Stimulated activated naive CD8-positive, alpha-beta T cell treated with anti-CD3 and anti-CD28 coated beads, Interleukin-15, amount 100 ng/mL, for 72 hours (primary cell): ENCODE measurements at regions not wholly inside any gene's neighbourhood (a gene's known extent, or its start where the extent isn't known, plus 50 kb on each side); places are given as distances from the start of the nearest gene placed in this dataset.
A peak's percentile ranks its signal among the peaks of the same experiment; 100 is the strongest.
"Not testable (repeated sequence)": the region's sequence is repeated elsewhere in the genome, so short reads cannot be mapped to it uniquely, and the experiment has no call there.

ENCODE experiments used
- ATAC-seq: fragments of 150-1000 bp; cut with Tn5 transposase; 2 replicates; pipeline ENCODE4 v1.10.0; 2021; ENCODE audit warnings: mild to moderate bottlenecking, moderate library complexity
- DNase-seq, 2 donors: peaks; one replicate each; pipeline ENCODE4 v3.0.0; 2021 to 2022
- H3K27ac Mint-ChIP-seq, 2 donors: one replicate each; pipeline ENCODE4 v1.8.0; 2022; ENCODE audit warnings: mild to moderate bottlenecking in 2 of 2, mixed read lengths in 2 of 2, moderate library complexity in 2 of 2
- H3K27me3 Mint-ChIP-seq: one replicate; pipeline ENCODE4 v1.8.0; 2022; ENCODE audit warnings: mixed read lengths
- H3K4me1 Mint-ChIP-seq: one replicate; pipeline ENCODE4 v1.8.0; 2022; ENCODE audit warnings: mild to moderate bottlenecking, mixed read lengths
- H3K4me3 Mint-ChIP-seq, 2 donors: one replicate each; pipeline ENCODE4 v1.8.0; 2022; ENCODE audit warnings: mild to moderate bottlenecking in 2 of 2, mixed read lengths in 2 of 2, moderate library complexity in 1 of 2
- H3K9me3 Mint-ChIP-seq, 2 donors: one replicate each; pipeline ENCODE4 v1.8.0; 2022; ENCODE audit warnings: mixed read lengths in 2 of 2

DNA sequence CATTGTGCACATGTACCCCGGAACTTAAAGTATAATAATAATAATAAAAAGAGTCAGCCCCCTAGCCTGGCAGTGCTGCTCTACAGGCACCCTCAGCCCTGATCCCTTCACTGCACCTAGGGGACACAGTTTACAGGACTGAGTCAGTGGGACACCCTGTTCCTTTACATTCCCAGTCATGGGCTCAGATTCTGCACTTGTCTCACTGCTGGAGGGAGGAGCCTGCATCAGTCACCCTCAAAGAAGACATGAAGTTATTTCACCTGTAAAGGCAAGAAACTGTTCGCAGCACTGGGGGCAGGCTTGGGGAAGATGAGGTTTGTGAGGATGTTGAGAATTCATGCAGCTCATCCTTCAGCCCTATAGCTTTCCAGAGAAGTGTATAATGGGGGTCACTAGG is 50.7 kb upstream of the VPREB1 start:
- Mint-ChIP-seq H3K27ac (no peak overlapping the region), H3K4me1 (no peaks in the 10 kb centered on the region), H3K9me3 (peaks cover 2 to 5% of the 10 kb centered on the region in 2 donors)

GRCh38 chr22:22193462-22193861 is 51.1 kb upstream of the VPREB1 start:
- H3K4me3 Mint-ChIP-seq, DNase-seq, H3K9me3 Mint-ChIP-seq, H3K4me1 Mint-ChIP-seq, H3K27ac Mint-ChIP-seq, ATAC-seq: not testable (repeated sequence)
- H3K27me3 Mint-ChIP-seq = peaks cover 40% of the 10 kb centered on the region

More for the DNA sequence above, 50.7 kb upstream of the VPREB1 start:
- Mint-ChIP-seq H3K27me3 (peaks cover 35% of the 10 kb centered on the region), H3K4me3 (no peak overlapping the region)
- DNase-seq (no peak), ATAC-seq (no peak)

DNA sequence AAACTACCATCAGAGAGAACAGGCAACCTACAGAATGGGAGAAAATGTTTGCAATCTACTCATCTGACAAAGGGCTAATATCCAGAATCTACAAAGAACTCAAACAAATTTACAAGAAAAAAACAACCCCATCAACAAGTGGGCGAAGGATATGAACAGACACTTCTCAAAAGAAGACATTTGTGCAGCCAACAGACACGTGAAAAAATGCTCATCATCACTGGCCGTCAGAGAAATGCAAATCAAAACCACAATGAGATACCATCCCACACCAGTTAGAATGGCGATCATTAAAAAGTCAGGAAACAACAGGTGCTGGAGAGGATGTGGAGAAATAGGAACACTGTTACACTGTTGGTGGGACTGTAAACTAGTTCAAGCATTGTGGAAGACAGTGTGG is 51.6 kb upstream of the VPREB1 start:
- not testable (repeated sequence) for H3K9me3 Mint-ChIP-seq

DNA sequence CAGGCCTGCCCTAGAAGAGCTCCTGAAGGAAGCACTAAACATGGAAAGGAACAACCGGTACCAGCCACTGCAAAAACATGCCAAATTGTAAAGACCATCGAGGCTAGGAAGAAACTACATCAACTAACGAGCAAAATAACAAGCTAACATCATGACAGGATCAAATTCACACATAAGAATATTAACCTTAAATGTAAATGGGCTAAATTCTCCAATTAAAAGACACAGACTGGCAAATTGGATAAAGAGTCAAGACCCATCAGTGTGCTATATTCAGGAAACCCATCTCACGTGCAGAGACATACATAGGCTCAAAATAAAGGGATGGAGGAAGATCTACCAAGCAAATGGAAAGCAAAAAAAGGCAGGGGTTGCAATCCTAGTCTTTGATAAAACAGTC is 54.8 kb upstream of the VPREB1 start:
- H3K9me3 Mint-ChIP-seq, H3K4me1 Mint-ChIP-seq, H3K27ac Mint-ChIP-seq, H3K4me3 Mint-ChIP-seq, ATAC-seq, DNase-seq: not testable (repeated sequence)
- peaks cover 67% of the 10 kb centered on the region for H3K27me3 Mint-ChIP-seq

More for the DNA sequence above, 51.6 kb upstream of the VPREB1 start:
- H3K27ac Mint-ChIP-seq, H3K4me3 Mint-ChIP-seq, H3K4me1 Mint-ChIP-seq, ATAC-seq, DNase-seq: not testable (repeated sequence)
- peaks cover 42% of the 10 kb centered on the region for H3K27me3 Mint-ChIP-seq

DNA sequence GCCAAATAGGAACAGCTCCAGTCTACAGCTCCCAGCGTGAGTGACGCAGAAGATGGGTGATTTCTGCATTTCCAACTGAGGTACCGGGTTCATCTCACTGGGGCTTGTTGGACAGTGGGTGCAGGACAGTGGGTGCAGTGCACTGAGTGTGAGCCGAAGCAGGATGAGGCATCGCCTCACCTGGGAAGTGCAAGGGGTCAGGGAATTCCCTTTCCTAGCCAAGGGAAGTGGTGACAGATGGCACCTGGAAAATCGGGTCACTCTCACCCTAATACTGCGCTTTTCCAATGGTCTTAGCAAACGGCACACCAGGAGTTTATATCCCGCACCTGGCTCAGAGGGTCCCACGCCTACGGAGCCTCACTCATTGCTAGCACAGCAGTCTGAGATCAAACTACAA is 56.7 kb upstream of the VPREB1 start:
- H3K27me3 Mint-ChIP-seq = peaks cover 80% of the 10 kb centered on the region
- not testable (repeated sequence) for H3K27ac Mint-ChIP-seq, H3K4me3 Mint-ChIP-seq, DNase-seq, H3K9me3 Mint-ChIP-seq, H3K4me1 Mint-ChIP-seq, ATAC-seq

- Mint-ChIP-seq H3K27me3 (peaks cover 83% of the 10 kb centered on the region), H3K4me3 (no peak overlapping the region)
- ATAC-seq = no peak
Measured at GRCh38 chr22:22187299-22187698, 57.3 kb upstream of the VPREB1 start.

DNA sequence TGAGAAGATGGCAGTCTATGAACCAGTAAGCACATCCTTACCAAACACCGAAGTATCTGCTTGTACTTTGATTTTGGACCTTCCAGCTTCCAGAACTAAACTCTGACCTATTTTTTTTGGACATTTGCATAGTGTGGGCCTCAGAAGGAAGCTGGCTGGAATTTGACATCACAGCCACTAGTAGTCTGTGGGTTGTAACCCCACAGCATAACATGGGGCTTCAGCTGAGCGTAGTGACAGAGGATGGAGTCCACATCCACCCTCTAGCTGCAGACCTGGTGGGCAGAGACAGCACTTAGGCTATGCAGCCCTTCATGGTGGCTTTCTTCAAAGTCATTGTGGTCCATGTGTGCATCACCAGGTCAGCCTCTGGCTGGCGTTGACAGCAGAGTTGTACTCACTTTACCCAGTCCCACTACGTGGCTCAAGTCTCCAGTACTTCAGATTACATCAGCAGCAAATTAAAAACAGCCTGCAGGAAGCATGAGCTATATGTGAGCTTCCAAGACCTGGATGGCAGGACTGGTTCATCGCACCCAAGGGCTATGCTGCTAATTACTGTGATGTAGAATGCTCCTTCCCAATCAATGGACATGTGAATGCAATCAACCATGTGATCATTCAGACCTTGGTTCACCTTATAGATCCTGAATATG is 58.6 kb upstream of the VPREB1 start:
- Mint-ChIP-seq H3K4me3 (no peak overlapping the region), H3K27ac (no peak overlapping the region), H3K9me3 (peaks cover 4 to 8% of the 10 kb centered on the region in 2 donors), H3K27me3 (peaks cover 84% of the 10 kb centered on the region), H3K4me1 (no peaks in the 10 kb centered on the region)
- ATAC-seq = no peak
- DNase-seq = no peak

More at GRCh38 chr22:22187299-22187698, 57.3 kb upstream of the VPREB1 start:
- Mint-ChIP-seq H3K9me3 (peaks cover 4 to 8% of the 10 kb centered on the region in 2 donors), H3K4me1 (no peaks in the 10 kb centered on the region), H3K27ac (no peak overlapping the region)
- no peak for DNase-seq

- ATAC-seq (no peak), DNase-seq (no peak)
- no peaks in the 10 kb centered on the region for H3K4me1 Mint-ChIP-seq
- H3K27me3 Mint-ChIP-seq = peaks cover 80% of the 10 kb centered on the region
- H3K9me3 Mint-ChIP-seq = peaks cover 4 to 8% of the 10 kb centered on the region in 2 donors
- no peak overlapping the region for H3K4me3 Mint-ChIP-seq
- no peak overlapping the region for H3K27ac Mint-ChIP-seq
Measured at GRCh38 chr22:22185217-22185616, 59.4 kb upstream of the VPREB1 start.

DNA sequence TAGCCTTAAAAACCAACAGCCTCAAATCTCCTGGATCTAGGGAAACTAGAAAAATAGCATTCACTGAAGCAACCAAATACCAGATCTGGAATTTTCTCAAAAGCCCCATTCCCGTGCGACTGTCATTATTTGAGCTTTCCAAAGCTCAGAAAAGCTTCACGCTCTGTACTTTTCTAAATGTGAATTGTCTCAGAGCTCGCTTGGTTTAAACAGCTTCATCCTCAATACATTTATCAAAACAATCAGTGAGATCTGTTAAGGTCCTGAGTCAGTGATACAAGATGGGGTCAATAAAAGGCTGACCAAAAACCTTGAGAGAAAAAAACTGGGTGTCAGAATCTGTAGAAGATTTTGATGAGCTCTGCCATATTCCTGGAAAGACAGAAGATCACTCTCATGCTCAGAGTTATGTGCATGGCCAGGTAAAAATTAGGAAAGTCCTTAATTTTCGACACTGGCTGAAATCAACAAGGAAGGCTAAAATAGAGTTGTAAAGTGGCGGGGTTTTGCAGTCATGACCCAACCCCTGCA is 60.2 kb upstream of the VPREB1 start:
- peaks cover 72% of the 10 kb centered on the region for H3K27me3 Mint-ChIP-seq
- no peak for DNase-seq
- H3K27ac Mint-ChIP-seq = no peak overlapping the region
- ATAC-seq = no peak
- H3K4me1 Mint-ChIP-seq = no peaks in the 10 kb centered on the region
- H3K4me3 Mint-ChIP-seq = no peak overlapping the region
- H3K9me3 Mint-ChIP-seq = peaks cover 4 to 7% of the 10 kb centered on the region in 2 donors

GRCh38 chr22:22182990-22183264 is 61.7 kb upstream of the VPREB1 start:
- H3K4me1 Mint-ChIP-seq = no peaks in the 10 kb centered on the region
- H3K27ac Mint-ChIP-seq = no peak overlapping the region
- no peak for DNase-seq
- ATAC-seq = no peak
- no peak overlapping the region for H3K4me3 Mint-ChIP-seq
- peaks cover 61% of the 10 kb centered on the region for H3K27me3 Mint-ChIP-seq
- no peaks in the 10 kb centered on the region for H3K9me3 Mint-ChIP-seq

GRCh38 chr22:22182218-22182989 is 62.2 kb upstream of the VPREB1 start:
- H3K27me3 Mint-ChIP-seq = peaks cover 58% of the 10 kb centered on the region
- no peak overlapping the region for H3K4me3 Mint-ChIP-seq
- no peak for ATAC-seq
- no peak for DNase-seq
- no peak overlapping the region for H3K27ac Mint-ChIP-seq
- no peaks in the 10 kb centered on the region for H3K4me1 Mint-ChIP-seq
- H3K9me3 Mint-ChIP-seq = no peaks in the 10 kb centered on the region

DNA sequence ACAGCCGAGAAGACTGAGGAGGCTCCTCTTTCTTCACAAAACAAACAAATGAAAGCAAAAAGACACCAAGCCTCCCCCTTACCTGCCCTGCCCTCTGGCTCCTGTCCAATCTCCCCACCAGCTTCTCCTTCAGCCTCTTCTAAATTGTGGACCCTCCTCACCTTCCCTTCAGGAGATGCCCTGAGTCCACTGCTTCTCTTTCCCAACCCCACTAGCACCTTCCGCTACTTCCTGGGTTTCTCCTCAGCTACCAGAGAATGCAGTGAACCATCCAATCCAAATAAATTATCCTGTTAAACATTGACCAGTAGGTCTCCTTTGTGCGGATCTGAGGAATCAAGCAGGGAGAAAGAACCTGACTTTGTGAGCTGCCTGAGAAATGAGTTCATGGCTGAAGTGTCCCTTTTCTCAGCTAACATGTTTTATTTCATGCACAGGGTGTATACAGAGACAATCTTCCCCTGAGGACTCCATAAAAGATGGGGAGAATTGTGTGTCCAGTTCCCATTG is 63.2 kb upstream of the VPREB1 start:
- H3K9me3 Mint-ChIP-seq = no peaks in the 10 kb centered on the region
- ATAC-seq (no peak), DNase-seq (no peak)
- no peak overlapping the region for H3K4me3 Mint-ChIP-seq
- peak overlapping the region in 1 of 2 donors; percentile 9 for H3K27ac Mint-ChIP-seq
- no peaks in the 10 kb centered on the region for H3K4me1 Mint-ChIP-seq
- peaks cover 60% of the 10 kb centered on the region for H3K27me3 Mint-ChIP-seq

DNA sequence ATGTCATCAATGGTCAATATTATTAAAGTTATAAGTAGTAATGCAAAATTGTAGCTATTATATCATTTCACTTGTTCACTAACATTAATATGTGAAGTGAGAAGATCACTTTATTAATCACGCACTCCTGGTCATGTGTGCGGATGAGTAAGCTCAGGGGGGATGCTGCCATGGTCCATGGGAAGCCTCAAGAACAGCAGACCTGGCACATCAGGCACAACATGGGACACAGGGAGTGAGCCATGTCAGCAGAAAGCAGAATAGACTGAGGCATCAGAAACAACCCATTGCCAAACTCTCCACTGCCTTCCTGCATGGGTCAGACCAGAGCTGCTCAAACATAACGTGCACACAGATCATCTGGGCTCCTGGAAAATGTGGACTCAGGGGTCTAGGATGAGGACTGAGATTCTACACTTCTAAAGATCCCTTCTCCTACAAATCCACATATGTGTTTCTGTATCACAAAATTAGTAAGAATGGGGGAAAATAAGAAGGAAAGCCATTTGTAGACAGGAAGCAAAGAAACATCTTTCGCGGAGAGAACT is 63.8 kb upstream of the VPREB1 start:
- Mint-ChIP-seq H3K27me3 (peaks cover 54% of the 10 kb centered on the region), H3K4me3 (no peak overlapping the region)
- no peak for DNase-seq

DNA sequence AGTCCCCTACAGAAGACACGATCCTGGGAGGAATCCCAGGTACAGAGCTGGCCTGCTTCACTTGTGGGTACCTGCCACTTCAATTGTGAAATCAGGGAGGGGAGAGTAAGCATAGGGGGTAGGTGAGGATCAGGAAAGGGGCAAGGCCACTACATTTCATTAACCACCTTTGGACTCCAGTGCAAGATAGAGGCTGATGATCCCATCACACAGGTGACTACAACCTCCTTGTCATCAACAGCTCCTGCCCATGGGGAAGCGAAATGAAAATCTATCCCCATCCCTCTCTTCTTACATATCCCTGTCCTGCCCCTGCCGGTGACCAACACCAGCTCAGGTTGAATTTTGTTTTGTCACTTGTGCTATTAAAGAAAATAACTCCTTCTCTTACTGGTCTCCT is 64.7 kb upstream of the VPREB1 start:
- no peaks in the 10 kb centered on the region for H3K9me3 Mint-ChIP-seq
- H3K4me3 Mint-ChIP-seq = no peak overlapping the region
- DNase-seq (no peak), ATAC-seq (no peak)
- peaks cover 45% of the 10 kb centered on the region for H3K27me3 Mint-ChIP-seq
- no peaks in the 10 kb centered on the region for H3K4me1 Mint-ChIP-seq
- no peak overlapping the region for H3K27ac Mint-ChIP-seq

More for the DNA sequence above, 63.8 kb upstream of the VPREB1 start:
- Mint-ChIP-seq H3K4me1 (no peaks in the 10 kb centered on the region), H3K9me3 (no peaks in the 10 kb centered on the region), H3K27ac (no peak overlapping the region)
- no peak for ATAC-seq

DNA sequence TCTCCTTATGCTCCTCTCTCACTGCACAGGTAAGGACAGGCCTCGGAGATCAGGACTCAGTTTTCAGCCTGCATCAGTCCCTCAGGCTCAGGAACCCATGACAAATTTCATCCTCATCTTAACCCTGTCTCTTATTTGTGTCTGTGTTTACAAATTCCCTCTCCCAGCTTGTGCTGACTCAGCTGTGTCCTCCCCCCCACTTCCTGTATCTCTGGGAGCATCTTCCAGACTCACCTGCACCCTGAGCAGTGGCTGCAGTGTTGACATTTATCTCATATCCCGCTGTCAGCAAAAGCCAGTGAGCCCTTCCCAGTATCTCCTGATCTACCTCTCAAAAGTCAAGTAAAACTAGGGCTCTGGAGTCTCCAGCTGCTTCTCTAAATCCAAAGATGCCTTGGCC is 65.6 kb upstream of the VPREB1 start:
- H3K27ac Mint-ChIP-seq = peak overlapping the region in 1 of 2 donors; percentile 70
- H3K9me3 Mint-ChIP-seq = no peaks in the 10 kb centered on the region
- DNase-seq = no peak
- no peak overlapping the region for H3K4me3 Mint-ChIP-seq
- ATAC-seq = no peak
- peaks cover 36% of the 10 kb centered on the region for H3K27me3 Mint-ChIP-seq
- no peaks in the 10 kb centered on the region for H3K4me1 Mint-ChIP-seq
